Muscle of back (tissue), 3 donors: ENCODE measurements at regions not wholly inside any gene's neighbourhood (a gene's known extent, or its start where the extent isn't known, plus 50 kb on each side); places are given as distances from the start of the nearest gene placed in this dataset.

Experiments
- DNase-seq, 3 donors: peaks; one replicate each; pipeline versions ENCODE4 v3.0.0 to v3.0.0-alpha.2; 2013

DNA sequence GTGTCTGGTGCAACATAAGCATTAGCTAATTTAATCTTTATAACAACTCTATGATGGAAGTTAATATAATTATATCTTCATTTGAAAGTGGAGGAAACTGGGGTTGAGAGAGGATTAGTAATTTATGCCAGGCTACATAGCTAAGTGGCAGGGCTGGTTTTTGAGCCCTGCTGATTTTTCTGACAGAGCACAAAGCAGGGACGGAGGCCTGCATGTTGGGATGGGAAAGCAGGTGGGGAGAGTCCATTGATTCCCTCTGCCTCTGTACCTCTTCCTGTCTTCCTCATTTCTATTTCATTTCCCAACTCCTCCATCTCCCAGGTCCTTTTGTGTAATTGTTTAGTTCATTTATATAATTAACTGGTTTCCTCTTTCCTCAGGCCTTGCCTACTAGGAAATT lies 251.6 kb upstream of the ZPLD1 start:
- DNase-seq = no peak

DNA sequence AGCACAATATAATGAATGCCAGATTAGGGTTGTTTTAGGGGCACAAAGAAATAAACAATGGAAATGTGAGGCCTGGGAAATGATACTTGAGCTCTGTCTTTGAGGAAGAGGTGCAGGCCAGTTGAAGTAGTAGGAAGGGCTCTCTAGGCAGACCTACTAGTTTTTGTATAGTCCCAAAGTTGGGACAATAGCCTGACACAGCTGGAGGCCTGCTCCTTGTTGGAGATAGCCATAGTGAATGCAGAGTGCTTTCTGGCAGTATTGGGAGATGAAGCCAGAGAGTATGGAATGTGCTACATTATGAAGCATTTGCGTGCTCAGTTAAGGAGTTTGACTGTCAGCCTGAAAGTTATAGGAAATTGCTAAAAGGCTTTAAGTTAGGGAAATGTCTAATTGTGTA lies 251.2 kb upstream of the ZPLD1 start:
- no peak for DNase-seq

GRCh38 chr3:102189541-102189940 lies 245.3 kb upstream of the ZPLD1 start:
- DNase-seq = no peak

GRCh38 chr3:102189956-102190723 lies 244.7 kb upstream of the ZPLD1 start:
- DNase-seq = no peak

DNA sequence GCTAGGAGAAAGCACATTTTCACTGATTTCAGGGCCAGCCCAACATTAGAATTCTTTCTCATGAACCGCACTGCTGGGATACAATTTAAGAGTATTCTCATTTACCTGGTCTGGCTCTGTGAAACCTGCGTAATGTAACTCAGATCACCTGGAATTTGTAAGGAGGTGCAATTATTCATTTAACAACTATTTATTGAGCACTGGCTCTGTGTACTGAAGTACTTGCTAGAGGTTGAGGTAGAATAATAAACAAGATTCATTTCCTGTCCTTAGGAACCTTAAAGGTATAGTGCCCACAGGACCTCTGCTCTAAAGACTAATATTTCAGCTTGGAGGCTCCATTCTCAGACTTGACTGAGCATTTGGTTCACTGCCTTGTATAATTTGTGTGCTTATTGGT lies 242.2 kb upstream of the ZPLD1 start:
- no peak for DNase-seq

- no peak for DNase-seq
These were observed 241.6 kb upstream of the ZPLD1 start for GRCh38 chr3:102193255-102193654.

DNA sequence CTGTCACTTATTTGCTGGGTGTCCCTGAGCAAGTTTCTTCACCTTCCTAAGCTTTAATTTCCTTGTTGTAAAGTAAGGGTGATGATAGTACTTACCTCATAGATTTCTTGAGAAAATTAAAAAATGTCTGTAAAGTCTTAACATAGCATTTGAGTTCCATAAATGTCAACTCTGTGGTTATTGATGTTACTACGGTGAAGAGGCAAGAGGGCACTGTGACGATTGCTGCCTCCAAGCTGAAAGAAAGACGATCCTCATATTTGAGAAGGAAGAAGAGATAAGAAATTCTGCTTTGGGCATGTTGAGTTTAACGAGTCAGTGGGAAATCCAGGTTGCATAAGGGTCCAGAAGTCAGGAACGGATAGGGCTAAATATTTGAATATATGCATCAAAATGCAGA lies 240.8 kb upstream of the ZPLD1 start:
- DNase-seq = no peak

GRCh38 chr3:102194760-102195159 lies 240.1 kb upstream of the ZPLD1 start:
- no peak for DNase-seq

DNA sequence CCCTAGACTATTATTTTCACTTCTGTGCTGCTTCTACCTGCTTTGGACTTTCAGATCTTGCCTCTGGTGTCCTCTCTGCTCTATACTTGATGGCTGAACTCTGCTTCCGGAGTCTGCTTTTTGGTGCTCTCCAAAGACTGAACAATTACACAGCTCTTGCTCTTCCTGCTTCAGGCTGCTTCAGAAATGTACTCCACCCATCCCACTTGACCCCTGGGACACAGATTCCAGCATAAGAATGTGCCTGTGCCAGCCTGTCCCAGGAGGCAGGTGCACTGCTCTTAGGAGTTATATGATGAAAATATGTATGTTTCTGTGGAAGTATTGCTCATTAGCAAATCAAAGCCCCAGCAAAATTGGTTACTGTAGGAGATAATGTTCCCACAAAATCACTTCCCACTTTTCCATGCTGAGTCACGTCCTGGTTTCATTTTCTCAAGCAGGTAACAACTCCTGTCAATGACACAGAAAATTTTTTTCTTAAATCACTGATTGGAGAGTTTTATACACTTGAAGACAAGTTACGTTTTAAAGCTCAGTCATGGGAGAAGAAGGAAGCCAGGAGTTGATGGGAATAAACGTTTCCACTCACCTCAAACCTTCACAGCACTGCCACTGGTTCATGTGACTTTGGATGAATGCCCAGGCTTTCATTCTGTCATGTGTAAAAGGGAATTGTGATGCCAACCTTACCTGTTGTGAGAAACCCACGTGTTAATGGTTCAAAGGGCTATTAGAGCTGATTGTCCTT lies 239.4 kb upstream of the ZPLD1 start:
- DNase-seq = no peak

DNA sequence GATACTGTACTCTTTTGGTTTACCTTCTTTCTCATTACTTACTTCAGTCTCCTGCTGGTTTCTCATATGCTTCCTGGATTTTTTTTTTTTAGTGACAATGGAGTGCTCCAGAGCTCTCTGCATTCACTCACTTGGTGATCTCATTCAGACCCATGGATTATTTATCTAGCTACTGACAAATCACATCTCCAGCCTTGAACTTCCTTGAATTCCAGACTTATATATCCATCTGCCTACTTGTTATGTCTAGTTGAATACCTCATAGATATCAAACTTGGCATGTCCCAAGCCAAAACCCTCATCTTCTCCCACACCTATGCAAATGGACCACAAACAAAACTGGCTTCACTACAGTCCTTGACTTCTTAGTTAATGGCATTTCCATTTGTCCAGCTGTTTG lies 234.7 kb upstream of the ZPLD1 start:
- DNase-seq = no peak

GRCh38 chr3:102200560-102200959 lies 234.3 kb upstream of the ZPLD1 start:
- no peak for DNase-seq

DNA sequence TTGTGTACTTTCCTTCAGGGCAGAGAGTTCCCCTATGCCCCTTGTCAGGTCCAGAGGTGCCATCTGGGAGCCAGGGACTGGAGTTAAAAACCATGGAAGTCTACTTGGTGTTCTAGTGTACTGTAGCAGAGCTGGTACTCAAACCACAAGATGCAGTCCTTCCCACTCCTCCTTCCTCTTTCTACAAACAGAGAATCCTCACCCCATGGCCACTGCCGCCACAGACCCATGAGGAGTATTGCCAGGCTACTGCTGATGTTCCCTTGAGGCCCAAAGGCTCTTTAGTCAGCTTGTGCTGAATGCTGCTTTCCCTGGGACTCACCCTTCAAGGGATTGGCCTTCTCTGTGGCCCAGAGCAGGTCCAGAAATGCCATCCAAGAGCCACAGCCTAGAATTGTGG lies 229.2 kb upstream of the ZPLD1 start:
- no peak for DNase-seq

GRCh38 chr3:102206511-102207031 lies 228.2 kb upstream of the ZPLD1 start:
- DNase-seq = peak; percentile 44 to 61 (median 48)

- DNase-seq = peak; percentile 48 to 62 (median 55)
These were observed 227.7 kb upstream of the ZPLD1 start for GRCh38 chr3:102207151-102207571.

DNA sequence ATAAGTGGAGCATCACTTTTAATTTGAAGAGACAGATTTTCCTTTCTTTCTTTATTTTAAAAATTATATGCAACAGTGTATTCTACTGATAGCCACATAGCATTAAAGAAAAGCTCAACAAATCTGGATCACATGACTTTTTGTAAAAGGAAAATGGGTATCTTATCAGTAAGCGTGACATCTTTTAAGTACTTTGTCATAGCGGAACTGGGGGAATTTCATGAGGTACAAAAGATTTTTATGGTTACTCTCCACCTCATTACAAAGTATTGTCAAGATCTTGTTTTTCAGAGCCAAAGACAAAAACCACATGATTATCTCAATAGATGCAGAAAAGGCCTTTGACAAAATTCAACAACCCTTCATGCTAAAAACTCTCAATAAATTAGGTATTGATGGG lies 219.6 kb upstream of the ZPLD1 start:
- no peak for DNase-seq

- DNase-seq = no peak
These were observed 211.7 kb upstream of the ZPLD1 start for GRCh38 chr3:102223132-102223531.

DNA sequence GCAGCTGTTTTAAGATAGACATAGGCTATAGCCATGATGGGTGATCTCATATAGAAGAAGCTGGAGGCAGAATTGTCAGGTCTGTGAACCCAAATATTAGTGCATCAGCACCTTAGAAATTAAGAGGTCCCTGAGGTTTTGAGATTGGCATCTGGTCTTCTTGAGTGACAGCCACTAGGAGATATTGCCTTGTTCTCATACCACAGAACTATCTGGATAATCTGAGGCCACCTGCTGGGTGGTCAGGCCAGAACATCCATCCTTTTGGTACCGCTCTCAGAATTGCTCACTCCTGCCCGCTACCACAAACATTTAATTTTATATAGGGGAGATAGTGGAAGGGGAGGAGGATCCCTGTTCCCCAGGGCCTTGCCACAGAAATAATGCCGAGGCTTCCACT lies 210.6 kb upstream of the ZPLD1 start:
- peak in 1 of 3 donors; percentile 16 for DNase-seq

GRCh38 chr3:102225005-102225404 lies 209.8 kb upstream of the ZPLD1 start:
- DNase-seq = no peak

DNA sequence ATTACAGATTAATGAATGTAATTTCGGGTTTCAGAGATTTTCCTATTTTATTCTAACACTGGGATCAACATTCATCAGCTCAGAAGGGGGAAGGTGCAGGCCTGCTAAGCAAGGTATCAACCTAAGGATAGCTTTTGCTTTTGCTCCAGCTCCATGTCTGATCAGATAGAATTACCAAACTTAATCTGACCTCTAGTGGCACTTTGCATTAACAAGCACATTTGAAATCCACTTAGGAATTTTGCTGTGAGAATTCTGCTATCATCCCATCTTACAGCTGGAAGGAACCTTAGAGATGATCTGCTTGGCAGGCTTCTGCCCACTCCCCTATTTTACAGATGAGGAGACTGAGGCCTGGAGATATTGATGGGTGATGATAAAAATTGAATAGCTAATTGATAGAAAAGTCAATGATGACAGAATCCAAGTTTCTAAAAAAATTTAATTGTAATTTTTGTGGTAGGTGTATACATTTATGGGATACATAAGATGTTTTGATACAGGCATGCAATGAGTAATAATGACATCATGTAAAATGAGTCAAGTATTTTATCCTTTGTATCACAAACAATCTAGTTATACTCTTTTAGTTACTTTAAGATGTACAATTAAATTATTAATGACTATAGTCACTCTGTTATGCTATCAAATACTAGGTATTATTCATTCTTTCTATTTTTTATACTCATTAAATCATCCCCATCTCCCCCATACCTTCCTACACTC lies 209.2 kb upstream of the ZPLD1 start:
- DNase-seq = peak; percentile 48 to 69 (median 58)

- no peak for DNase-seq
These were observed 208.4 kb upstream of the ZPLD1 start for GRCh38 chr3:102226463-102226862.

GRCh38 chr3:102229062-102229655 lies 205.7 kb upstream of the ZPLD1 start:
- peak; percentile 81 to 87 (median 84) for DNase-seq

GRCh38 chr3:102230057-102230456 lies 204.8 kb upstream of the ZPLD1 start:
- no peak for DNase-seq
